Colonic mucosa (tissue), 4 donors: ENCODE measurements at regions not wholly inside any gene's neighbourhood (a gene's known extent, or its start where the extent isn't known, plus 50 kb on each side); places are given as distances from the start of the nearest gene placed in this dataset.

ENCODE experiments used
- DNase-seq: peaks from one replicate; pipeline ENCODE4 v3.0.0-alpha.2; 2020
- H3K27ac ChIP-seq: fragments of 200-600 bp; one replicate; pipeline ENCODE4 v1.8.0; 2021
- H3K27me3 ChIP-seq: fragments of 200-600 bp; one replicate; pipeline ENCODE4 v1.8.0; 2021
- H3K36me3 ChIP-seq: fragments of 200-600 bp; one replicate; pipeline ENCODE4 v1.8.0; 2021
- H3K4me1 ChIP-seq: fragments of 200-600 bp; one replicate; pipeline ENCODE4 v1.8.0; 2021; ENCODE audit warnings: mild to moderate bottlenecking
- H3K4me3 ChIP-seq: fragments of 200-600 bp; one replicate; pipeline ENCODE4 v1.8.0; 2021
- H3K9ac ChIP-seq, 2 donors: one replicate each; pipeline ENCODE4 v1.7.0; 2013; ENCODE audit warnings: control low read depth in 2 of 2, low read depth in 2 of 2, low read length in 2 of 2
- H3K9me3 ChIP-seq: fragments of 200-600 bp; one replicate; pipeline ENCODE4 v1.8.0; 2021
- intact Hi-C: fragments of 100-400 bp; cut with DNase I; formaldehyde crosslinking; loops from one replicate; pipeline ENCODE4 v1.14.1; 2022
- TF ChIP-seq, protein P1 (sequence below): fragments of 200-600 bp; IDR thresholded peaks from one replicate; pipeline ENCODE4 v1.8.0; 2022; ENCODE audit warnings: antibody characterized with exemption, mild to moderate bottlenecking
- donor health status: healthy.
- donor health status: DM: no; HTN: no; CAD: no.
- donor health status: DM: no; HTN: no; CAD: no.

DNA sequence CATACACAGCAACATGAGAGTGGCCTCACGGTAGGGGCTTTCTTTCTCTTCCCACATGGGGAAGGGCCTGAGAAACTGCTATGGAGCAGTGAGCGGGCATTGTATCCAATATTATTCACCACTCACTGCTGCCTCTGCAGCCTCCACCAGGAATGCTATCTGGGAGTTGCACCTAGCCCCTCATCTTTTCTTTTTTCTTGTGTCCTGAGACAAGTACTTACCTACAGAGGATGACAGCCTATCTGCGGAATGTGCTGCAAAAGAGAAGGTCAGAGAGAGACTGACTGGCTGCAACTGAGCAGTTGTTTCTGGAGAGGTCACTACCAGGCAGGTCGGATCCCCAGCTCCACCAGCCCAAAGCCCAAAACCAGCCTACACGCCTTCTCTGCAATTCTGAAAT, 52.1 kb upstream of the HTATIP2 start:
- no peak overlapping the region for H3K27ac ChIP-seq

DNA sequence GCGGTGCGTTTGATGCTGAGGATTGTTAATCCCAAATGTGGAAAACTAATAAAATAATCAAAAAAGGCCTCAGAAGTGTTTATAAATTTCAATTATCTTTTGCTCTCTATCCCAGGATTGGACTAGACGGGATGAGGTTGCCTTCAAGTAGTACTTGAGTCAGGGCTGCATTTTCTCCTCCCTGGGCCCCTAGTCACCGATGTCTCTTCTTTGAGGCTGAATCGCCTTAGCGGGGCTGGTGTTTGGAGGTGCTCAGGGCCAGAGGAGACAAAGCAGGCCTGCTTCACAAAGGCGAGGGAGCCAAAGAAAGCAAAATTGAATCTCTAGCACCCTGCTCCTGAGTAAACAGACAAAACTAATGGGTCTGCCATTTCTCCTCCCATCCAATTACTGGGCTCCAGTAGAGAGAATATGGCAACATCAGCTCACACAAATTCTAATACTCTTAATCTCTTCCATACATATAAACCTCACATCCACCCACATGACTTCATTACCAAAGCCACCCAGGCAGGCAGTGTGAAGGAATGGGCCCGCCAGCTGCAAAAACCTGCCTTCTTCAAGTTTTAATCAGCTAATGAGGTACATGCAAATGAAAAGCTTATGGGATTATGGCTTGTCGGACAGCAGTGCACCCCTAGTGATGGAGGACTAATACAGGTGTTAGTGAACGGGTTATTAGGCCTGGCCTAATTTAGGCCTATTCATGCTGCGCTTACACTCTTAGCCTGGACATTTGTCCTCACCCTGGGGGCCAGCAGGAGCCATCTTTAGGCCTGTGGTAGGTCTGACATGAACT, 52.7 kb upstream of the HTATIP2 start:
- Histone ChIP-seq H3K4me3 (no peak overlapping the region), H3K4me1 (no peaks in the 10 kb centered on the region), H3K27me3 (no peaks in the 10 kb centered on the region), H3K36me3 (no peaks in the 10 kb centered on the region), H3K9ac (no peak overlapping the region), H3K27ac (no peak overlapping the region), H3K9me3 (no peaks in the 10 kb centered on the region)
- no peak for DNase-seq
- TF ChIP-seq, protein P1, sequence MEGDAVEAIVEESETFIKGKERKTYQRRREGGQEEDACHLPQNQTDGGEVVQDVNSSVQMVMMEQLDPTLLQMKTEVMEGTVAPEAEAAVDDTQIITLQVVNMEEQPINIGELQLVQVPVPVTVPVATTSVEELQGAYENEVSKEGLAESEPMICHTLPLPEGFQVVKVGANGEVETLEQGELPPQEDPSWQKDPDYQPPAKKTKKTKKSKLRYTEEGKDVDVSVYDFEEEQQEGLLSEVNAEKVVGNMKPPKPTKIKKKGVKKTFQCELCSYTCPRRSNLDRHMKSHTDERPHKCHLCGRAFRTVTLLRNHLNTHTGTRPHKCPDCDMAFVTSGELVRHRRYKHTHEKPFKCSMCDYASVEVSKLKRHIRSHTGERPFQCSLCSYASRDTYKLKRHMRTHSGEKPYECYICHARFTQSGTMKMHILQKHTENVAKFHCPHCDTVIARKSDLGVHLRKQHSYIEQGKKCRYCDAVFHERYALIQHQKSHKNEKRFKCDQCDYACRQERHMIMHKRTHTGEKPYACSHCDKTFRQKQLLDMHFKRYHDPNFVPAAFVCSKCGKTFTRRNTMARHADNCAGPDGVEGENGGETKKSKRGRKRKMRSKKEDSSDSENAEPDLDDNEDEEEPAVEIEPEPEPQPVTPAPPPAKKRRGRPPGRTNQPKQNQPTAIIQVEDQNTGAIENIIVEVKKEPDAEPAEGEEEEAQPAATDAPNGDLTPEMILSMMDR = no peak
- intact Hi-C loops = no loop called here

More for the DNA sequence above, 52.1 kb upstream of the HTATIP2 start:
- no peaks in the 10 kb centered on the region for H3K9me3 ChIP-seq
- no peaks in the 10 kb centered on the region for H3K27me3 ChIP-seq
- no peak overlapping the region for H3K4me3 ChIP-seq
- TF ChIP-seq, protein P1 = no peak
- H3K4me1 ChIP-seq = no peaks in the 10 kb centered on the region
- DNase-seq = no peak
- no peak overlapping the region for H3K9ac ChIP-seq
- intact Hi-C loops = no loop called here
- no peaks in the 10 kb centered on the region for H3K36me3 ChIP-seq

DNA sequence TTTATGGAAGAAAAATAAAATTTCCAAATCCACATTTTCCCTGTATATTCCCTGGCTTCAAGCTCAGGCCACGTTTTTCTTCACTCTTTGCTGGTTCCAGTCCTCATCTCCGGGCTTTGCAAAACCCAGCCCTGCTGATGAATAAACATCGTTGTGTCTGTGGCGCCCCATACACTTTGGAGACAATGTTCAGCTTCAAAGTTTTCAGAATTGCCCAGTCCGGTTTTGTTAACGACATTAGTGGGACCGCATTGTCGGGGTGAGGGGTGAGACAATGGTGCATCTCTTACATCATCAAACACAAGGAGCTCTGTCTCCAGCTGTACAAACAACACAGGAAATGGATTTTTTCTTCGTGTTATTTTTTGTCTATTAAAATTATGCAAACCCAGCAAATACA, 53.4 kb upstream of the HTATIP2 start:
- intact Hi-C loops = no loop called here

DNA sequence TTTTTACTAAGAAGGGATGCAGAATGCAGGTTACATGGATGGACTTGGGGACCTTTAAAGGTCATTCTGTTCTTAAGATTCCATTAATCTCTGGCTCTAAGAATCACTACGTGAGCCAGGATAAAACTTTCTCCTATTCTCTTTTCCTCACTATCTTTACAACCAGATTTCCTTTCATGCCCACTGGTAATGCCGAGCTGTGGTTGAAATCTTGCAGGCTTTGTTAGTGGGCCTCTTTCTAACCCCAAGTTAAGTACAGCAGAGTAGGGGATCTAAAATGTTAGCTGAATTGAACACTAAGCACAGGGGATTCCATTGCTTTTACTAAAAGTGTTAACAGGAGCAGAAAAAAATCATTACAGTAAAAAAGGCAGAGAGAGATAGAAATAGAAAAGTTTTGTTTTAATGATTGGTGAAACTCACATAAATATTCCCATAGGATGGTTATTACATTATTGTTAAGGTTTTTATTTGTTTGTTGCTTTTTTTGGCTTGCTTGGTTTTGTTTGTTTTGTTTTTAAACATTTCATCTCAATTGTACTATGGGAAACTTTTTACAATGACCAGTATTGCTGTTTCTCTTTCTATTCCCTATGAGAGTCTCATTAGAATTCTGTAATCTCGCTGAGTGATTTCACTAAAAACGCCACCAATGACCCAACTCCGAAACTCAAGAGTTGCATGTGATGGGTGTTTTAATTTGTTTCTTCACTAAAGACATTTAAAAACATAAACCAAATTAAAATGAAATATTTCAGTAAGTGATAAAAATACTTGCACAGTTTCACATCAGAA, 54.1 kb upstream of the HTATIP2 start:
- Histone ChIP-seq H3K9me3 (no peaks in the 10 kb centered on the region), H3K36me3 (no peaks in the 10 kb centered on the region), H3K27ac (no peak overlapping the region), H3K4me1 (no peaks in the 10 kb centered on the region), H3K9ac (no peak overlapping the region), H3K4me3 (no peak overlapping the region), H3K27me3 (no peaks in the 10 kb centered on the region)
- TF ChIP-seq, protein P1 = no peak
- intact Hi-C loops = no loop called here
- DNase-seq = no peak

More for the DNA sequence above, 53.4 kb upstream of the HTATIP2 start:
- Histone ChIP-seq H3K36me3 (no peaks in the 10 kb centered on the region), H3K27ac (no peak overlapping the region), H3K9ac (no peak overlapping the region), H3K9me3 (no peaks in the 10 kb centered on the region), H3K4me3 (no peak overlapping the region), H3K27me3 (no peaks in the 10 kb centered on the region), H3K4me1 (no peaks in the 10 kb centered on the region)
- TF ChIP-seq, protein P1 = no peak
- DNase-seq = no peak

DNA sequence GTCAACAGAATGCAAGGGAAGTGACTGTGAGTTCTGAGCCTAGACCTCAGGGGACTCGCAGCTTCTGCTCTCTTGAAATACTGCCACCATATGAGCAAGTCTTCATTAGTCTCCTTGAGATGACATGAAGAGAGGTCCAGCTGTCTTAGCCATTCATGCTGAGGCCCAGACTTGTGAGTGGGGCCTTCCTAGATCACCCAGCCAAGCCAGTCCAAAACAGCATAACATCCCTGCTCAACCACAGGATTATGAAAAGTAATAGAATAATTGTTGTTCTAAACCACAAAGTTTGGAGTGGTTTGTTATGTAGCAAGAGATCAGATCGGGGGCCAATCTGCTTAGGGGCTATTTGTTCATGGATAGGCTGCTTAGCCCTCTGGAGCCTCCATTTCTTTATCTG, 54.9 kb upstream of the HTATIP2 start:
- TF ChIP-seq, protein P1 = no peak
- no peak for DNase-seq
- intact Hi-C loops = no loop called here

More for the DNA sequence above, 54.9 kb upstream of the HTATIP2 start:
- Histone ChIP-seq H3K9me3 (no peaks in the 10 kb centered on the region), H3K36me3 (no peaks in the 10 kb centered on the region), H3K27me3 (no peaks in the 10 kb centered on the region), H3K27ac (no peak overlapping the region), H3K9ac (no peak overlapping the region), H3K4me1 (no peaks in the 10 kb centered on the region), H3K4me3 (no peak overlapping the region)
